WERI-Rb-1 (cell line): ENCODE measurements at regions not wholly inside any gene's neighbourhood (a gene's known extent, or its start where the extent isn't known, plus 50 kb on each side); places are given as distances from the start of the nearest gene placed in this dataset.

ENCODE experiments used
- DNase-seq: peaks from one replicate; pipeline ENCODE4 v3.0.0-alpha.2; 2020
- H3K27ac ChIP-seq: fragments of 250-450 bp; sonication (Bioruptor Pico); 2 replicates; pipeline ENCODE4 v1.5.1; 2020; ENCODE audit warnings: mild to moderate bottlenecking, moderate library complexity
- H3K27me3 ChIP-seq: fragments of 250-450 bp; sonication (Bioruptor Pico); 2 replicates; pipeline ENCODE4 v1.5.1; 2021; ENCODE audit warnings: mild to moderate bottlenecking, low read depth, moderate library complexity; ENCODE audit not compliant: insufficient read depth, severe bottlenecking
- H3K36me3 ChIP-seq: fragments of 250-450 bp; sonication (Bioruptor Pico); 2 replicates; pipeline ENCODE4 v1.5.1; 2020; ENCODE audit warnings: mild to moderate bottlenecking, moderate library complexity
- H3K4me3 ChIP-seq: 2 replicates; pipeline ENCODE4 v1.5.1; 2011; ENCODE audit warnings: low read depth, mild to moderate bottlenecking, control low read depth, low read length
- H3K9me3 ChIP-seq: fragments of 250-450 bp; sonication (Bioruptor Pico); 2 replicates; pipeline ENCODE4 v1.5.1; 2021; ENCODE audit warnings: mild to moderate bottlenecking, moderate library complexity; ENCODE audit not compliant: severe bottlenecking
- CTCF ChIP-seq: IDR thresholded peaks from 2 replicates; pipeline ENCODE4 v1.5.1; 2011; ENCODE audit warnings: low read depth, mild to moderate bottlenecking, control low read depth, inconsistent platforms, low read length

DNA sequence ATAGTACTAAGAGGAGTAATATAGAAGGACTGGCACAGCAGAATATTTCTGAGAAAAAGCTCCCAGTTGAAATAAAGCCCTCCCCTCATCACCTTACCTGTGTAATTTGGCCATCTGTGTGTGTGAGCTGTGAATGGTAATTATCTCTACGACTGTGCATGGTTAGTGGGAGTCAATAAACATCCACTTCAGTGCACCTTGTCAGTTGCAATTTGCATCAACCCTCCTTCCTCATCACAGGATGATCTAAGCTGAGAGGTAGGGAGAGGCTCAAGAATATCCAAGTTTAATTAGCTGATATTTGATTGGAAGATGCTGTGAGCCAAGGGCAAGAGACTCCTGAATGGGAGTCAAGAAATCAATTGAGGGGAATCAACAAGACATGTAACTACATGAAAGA, 694.9 kb upstream of the KLHL29 start:
- Histone ChIP-seq H3K27ac (no peak overlapping the region), H3K36me3 (no peaks in the 10 kb centered on the region), H3K9me3 (no peaks in the 10 kb centered on the region), H3K4me3 (no peak overlapping the region), H3K27me3 (no peaks in the 10 kb centered on the region)
- no peak for TF ChIP-seq CTCF
- no peak for DNase-seq

GRCh38 chr2:22691666-22692065, 693.3 kb upstream of the KLHL29 start:
- no peaks in the 10 kb centered on the region for H3K9me3 ChIP-seq
- TF ChIP-seq CTCF = no peak
- no peak overlapping the region for H3K4me3 ChIP-seq
- no peaks in the 10 kb centered on the region for H3K36me3 ChIP-seq
- H3K27ac ChIP-seq = no peak overlapping the region
- no peaks in the 10 kb centered on the region for H3K27me3 ChIP-seq
- no peak for DNase-seq

GRCh38 chr2:22692746-22693145, 692.2 kb upstream of the KLHL29 start:
- Histone ChIP-seq H3K27me3 (no peaks in the 10 kb centered on the region), H3K4me3 (no peak overlapping the region), H3K27ac (no peak overlapping the region), H3K36me3 (no peaks in the 10 kb centered on the region), H3K9me3 (no peaks in the 10 kb centered on the region)
- DNase-seq = no peak
- no peak for TF ChIP-seq CTCF

DNA sequence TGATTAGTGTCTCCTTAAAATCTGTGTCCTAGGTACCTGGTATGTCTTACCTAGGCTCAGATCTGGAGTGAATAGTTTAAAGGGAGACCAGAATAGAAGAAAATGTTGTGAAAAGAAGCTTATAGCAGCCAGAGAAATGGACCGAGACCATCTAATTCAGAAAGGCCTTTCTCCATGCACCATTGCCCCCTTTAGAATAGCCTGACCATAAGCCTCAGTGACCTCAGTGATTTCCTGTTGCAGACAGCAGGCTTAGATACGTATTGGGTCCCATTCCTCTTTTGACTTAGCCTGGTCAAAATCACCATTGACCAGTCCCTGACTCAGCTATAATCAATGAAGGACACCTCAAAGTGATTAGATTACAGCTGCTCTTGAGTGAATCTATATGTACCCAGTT, 690.7 kb upstream of the KLHL29 start:
- Histone ChIP-seq H3K27ac (no peak overlapping the region), H3K4me3 (no peak overlapping the region), H3K27me3 (no peaks in the 10 kb centered on the region), H3K36me3 (no peaks in the 10 kb centered on the region), H3K9me3 (no peaks in the 10 kb centered on the region)
- no peak for TF ChIP-seq CTCF
- no peak for DNase-seq

GRCh38 chr2:22694856-22695255, 690.1 kb upstream of the KLHL29 start:
- Histone ChIP-seq H3K27ac (no peak overlapping the region), H3K9me3 (no peaks in the 10 kb centered on the region), H3K4me3 (no peak overlapping the region), H3K36me3 (no peaks in the 10 kb centered on the region), H3K27me3 (no peaks in the 10 kb centered on the region)
- TF ChIP-seq CTCF = no peak
- no peak for DNase-seq

- no peak for TF ChIP-seq CTCF
- Histone ChIP-seq H3K4me3 (no peak overlapping the region), H3K9me3 (no peaks in the 10 kb centered on the region), H3K27ac (no peak overlapping the region), H3K27me3 (no peaks in the 10 kb centered on the region), H3K36me3 (no peaks in the 10 kb centered on the region)
- no peak for DNase-seq
Observed at GRCh38 chr2:22697054-22697788, 687.8 kb upstream of the KLHL29 start.
